HepG2 (cell line): ENCODE measurements at regions not wholly inside any gene's neighbourhood (a gene's known extent, or its start where the extent isn't known, plus 50 kb on each side); places are given as distances from the start of the nearest gene placed in this dataset.

Experiments
- ATAC-seq: fragments of 200-7000 bp; cut with Tn5 transposase; 3 replicates; pipeline ENCODE4 v1.9.1; 2020; ENCODE audit warnings: mild to moderate bottlenecking, moderate library complexity
- BruUV-seq: library from RNA; stranded (reverse); fragments of 400-500 nt; replicated peaks from 2 replicates; lab custom pipeline; 2021; lab: Mats Ljungman, UMichigan
- CTCF ChIA-PET: fragments of 300-600 bp; formaldehyde crosslinking; extraction: SDS; loops from one replicate; lab custom pipeline; 2021; ENCODE audit warnings: low total read pairs, inconsistent platforms, low intra/inter-chr PET ratio; lab: Yijun Ruan, JAX
- POLR2A ChIA-PET: fragments of 350-600 bp; sonication (Branson Sonifier 250); formaldehyde crosslinking; loops from one replicate; lab custom pipeline; 2020; ENCODE audit warnings: antibody characterized with exemption, inconsistent platforms; lab: Yijun Ruan, JAX
- DNase-seq: peaks from one replicate; pipeline ENCODE4 v3.0.0-alpha.2; 2015; ENCODE audit warnings: low spot score
- FAIRE-seq: peaks from 3 replicates; lab custom pipeline; 2011; peaks lifted over from hg19 to GRCh38; lab: Jason Lieb, UNC
- H2AFZ ChIP-seq: one replicate; pipeline ENCODE4 v1.6.1; 2011; ENCODE audit warnings: low read length, inconsistent platforms
- H3K27ac ChIP-seq: fragments of 300-600 bp; 3 replicates; pipeline ENCODE4 v1.8.0; 2011; ENCODE audit warnings: mixed run types, mild to moderate bottlenecking, mixed read lengths, low read length, inconsistent platforms; ENCODE audit not compliant: insufficient read depth; ENCODE audit errors: extremely low read length
- H3K27me3 ChIP-seq, 2 experiments: fragments of 200-600 bp in 1 of 2; 2 replicates in 1 of 2; 3 replicates in 1 of 2; pipeline versions ENCODE4 v1.6.0 to v1.8.0; 2011; ENCODE audit warnings: low read length in 2 of 2, mild to moderate bottlenecking in 2 of 2, moderate library complexity in 2 of 2, inconsistent platforms in 1 of 2; ENCODE audit not compliant: insufficient read depth in 2 of 2, control insufficient read depth in 1 of 2
- H3K36me3 ChIP-seq, 2 experiments: fragments of 200-600 bp in 1 of 2; replicated peaks in 1 of 2; 2 replicates in 1 of 2; 3 replicates in 1 of 2; pipeline versions ENCODE4 v1.5.1 to v1.8.0; 2011; ENCODE audit warnings: low read length in 2 of 2, inconsistent platforms in 1 of 2; ENCODE audit not compliant: insufficient read depth in 2 of 2, control insufficient read depth in 1 of 2
- H3K4me1 ChIP-seq: 2 replicates; pipeline ENCODE4 v1.5.1; 2012; ENCODE audit warnings: low read length, inconsistent platforms; ENCODE audit not compliant: insufficient read depth
- H3K4me2 ChIP-seq: 2 replicates; pipeline ENCODE4 v1.6.0; 2011; ENCODE audit warnings: low read depth, low read length, inconsistent platforms
- H3K4me3 ChIP-seq, 3 experiments: fragments of 200-600 bp in 1 of 3; sonication (generic), shearing (Covaris generic) in 1 of 3; replicated peaks in 1 of 3; 2 replicates each; pipeline ENCODE4 v1.5.1; 2011 to 2016; ENCODE audit warnings: low read length in 3 of 3, inconsistent platforms in 2 of 3, low read depth in 2 of 3, mild to moderate bottlenecking in 2 of 3, control low read depth in 1 of 3, mixed read lengths in 1 of 3; ENCODE audit not compliant: insufficient read depth in 1 of 3
- H3K79me2 ChIP-seq: one replicate; pipeline ENCODE4 v1.6.1; 2011; ENCODE audit warnings: low read length, inconsistent platforms; ENCODE audit not compliant: insufficient read depth
- H3K9ac ChIP-seq: 2 replicates; pipeline ENCODE4 v1.6.0; 2011; ENCODE audit warnings: mild to moderate bottlenecking, low read depth, low read length, inconsistent platforms; ENCODE audit not compliant: insufficient read depth
- H3K9me3 ChIP-seq: 2 replicates; pipeline ENCODE4 v1.5.1; 2012; ENCODE audit warnings: mild to moderate bottlenecking, low read length
- H4K20me1 ChIP-seq: 2 replicates; pipeline ENCODE4 v1.6.0; 2011; ENCODE audit warnings: inconsistent platforms, mild to moderate bottlenecking, low read length, moderate library complexity; ENCODE audit not compliant: insufficient read depth
- KAT2B ChIP-seq: fragments of 150-350 bp; IDR thresholded peaks from 2 replicates; pipeline ENCODE4 v1.6.1; 2014; ENCODE audit warnings: low read depth, low read length, borderline replicate concordance
- NCOA2 ChIP-seq: sonication (generic); formaldehyde crosslinking; IDR thresholded peaks from 2 replicates; pipeline ENCODE4 v1.8.0; 2022; ENCODE audit warnings: inconsistent platforms
- NCOA5 ChIP-seq: sonication (generic); formaldehyde crosslinking; IDR thresholded peaks from 2 replicates; pipeline ENCODE4 v1.4.0; 2020; ENCODE audit warnings: missing genetic modification reagents
- RFXANK ChIP-seq: IDR thresholded peaks from 2 replicates; pipeline ENCODE4 v1.6.1; 2016
- TBX2 ChIP-seq: sonication (generic); formaldehyde crosslinking; IDR thresholded peaks from 2 replicates; pipeline ENCODE4 v1.5.0; 2020; ENCODE audit warnings: missing genetic modification reagents, mild to moderate bottlenecking, borderline replicate concordance
- YY1 ChIP-seq: IDR thresholded peaks from 2 replicates; pipeline ENCODE4 v1.6.1; 2011; ENCODE audit warnings: low read length, low read depth, moderate library complexity, mild to moderate bottlenecking; ENCODE audit not compliant: insufficient read depth, insufficient replicate concordance
- ZNF354B ChIP-seq: sonication (generic); formaldehyde crosslinking; IDR thresholded peaks from 2 replicates; pipeline ENCODE4 v1.8.0; 2022; ENCODE audit warnings: mild to moderate bottlenecking, missing genetic modification reagents
- ZNF44 ChIP-seq: sonication (generic); formaldehyde crosslinking; IDR thresholded peaks from 2 replicates; pipeline ENCODE4 v1.5.1; 2020; ENCODE audit warnings: mild to moderate bottlenecking, missing genetic modification reagents
- ZNF598 ChIP-seq: sonication (generic); formaldehyde crosslinking; IDR thresholded peaks from 2 replicates; pipeline ENCODE4 v1.5.1; 2020; ENCODE audit warnings: mild to moderate bottlenecking, missing genetic modification reagents, borderline replicate concordance
- ZNF7 ChIP-seq: IDR thresholded peaks from 2 replicates; pipeline ENCODE4 v1.6.1; 2016; ENCODE audit warnings: missing biosample characterization, missing genetic modification reagents
- WGBS: methylation state at CpG from one replicate; pipeline ENCODE4 v1.1.6; 2017; ENCODE audit warnings: low lambda C conversion rate; 5-methylcytosine and 5-hydroxymethylcytosine counted together
- in situ Hi-C: cut with HindIII; loops from 2 replicates; pipeline ENCODE4 v1.10.0; 2017; ENCODE audit warnings: low pct_unique_long_range_greater_than_20kb; ENCODE audit not compliant: extremely low pct_ligation_motif_present
- intact Hi-C: fragments of 100-400 bp; cut with micrococcal nuclease; formaldehyde crosslinking; loops from one replicate; pipeline ENCODE4 v1.10.0; 2022; ENCODE audit not compliant: unreplicated experiment
- TF ChIP-seq, protein P1 (sequence below): sonication (generic); formaldehyde crosslinking; IDR thresholded peaks from 2 replicates; pipeline ENCODE4 v1.4.0; 2020; ENCODE audit warnings: low read depth, missing genetic modification reagents
- TF ChIP-seq, protein P2 (sequence below): sonication (generic); formaldehyde crosslinking; IDR thresholded peaks from 2 replicates; pipeline ENCODE4 v1.4.0; 2020; ENCODE audit warnings: missing genetic modification reagents
- TF ChIP-seq, protein P3 (sequence below): sonication (generic); formaldehyde crosslinking; IDR thresholded peaks from 2 replicates; pipeline ENCODE4 v1.4.0; 2020; ENCODE audit warnings: missing genetic modification reagents
- TF ChIP-seq, protein P4 (sequence below): sonication (generic); formaldehyde crosslinking; IDR thresholded peaks from 2 replicates; pipeline ENCODE4 v1.8.1; 2023; ENCODE audit warnings: mild to moderate bottlenecking, missing genetic modification reagents, borderline replicate concordance
- TF ChIP-seq, protein P5 (sequence below): sonication (generic); formaldehyde crosslinking; IDR thresholded peaks from 2 replicates; pipeline ENCODE4 v1.4.0; 2020; ENCODE audit warnings: mild to moderate bottlenecking, missing genetic modification reagents, borderline replicate concordance

DNA sequence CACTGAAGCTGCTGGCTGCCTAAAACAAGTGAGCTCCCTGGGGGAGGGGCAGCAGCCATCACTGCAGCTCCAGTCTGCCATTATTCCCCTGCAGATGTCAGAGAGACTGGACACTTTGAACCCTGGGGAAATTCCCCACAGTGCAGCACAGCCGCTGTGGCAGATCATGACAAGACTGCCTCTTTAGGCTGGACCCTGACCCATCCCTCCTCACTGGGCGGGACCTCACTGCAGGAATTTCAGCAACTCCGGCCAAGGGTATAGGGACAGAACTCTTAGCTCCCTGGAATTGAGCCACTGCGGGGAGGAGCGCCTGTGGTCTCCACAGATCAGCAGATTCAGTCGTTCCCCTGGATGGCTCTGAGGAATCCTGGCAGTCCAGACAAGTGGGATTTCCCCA is 964.6 kb downstream of the BRINP3 start:
- H3K9ac ChIP-seq: no peak overlapping the region
- in situ Hi-C loops: no loop called here
- H3K36me3 ChIP-seq: no peaks in the 10 kb centered on the region
- no peak overlapping the region for H3K27ac ChIP-seq
- intact Hi-C loops: no loop called here
- ChIA-PET POLR2A (no interaction called here), CTCF (no interaction called here)
- peak overlapping the region in 1 of 3 experiments; percentile 13; a peak in 1 of 6 replicates for H3K4me3 ChIP-seq
- DNase-seq: peak; percentile 50
- no peaks in the 10 kb centered on the region for H3K79me2 ChIP-seq
- peaks cover 14% of the 10 kb centered on the region for H3K4me1 ChIP-seq
- no TSS peak for BruUV-seq
- peak overlapping the region; percentile 15 for H2AFZ ChIP-seq
- H3K9me3 ChIP-seq: no peaks in the 10 kb centered on the region
- peak; percentile 99 for ATAC-seq
- FAIRE-seq: no peak
- peak overlapping the region; percentile 47 for H3K4me2 ChIP-seq
- no peaks in the 10 kb centered on the region for H3K27me3 ChIP-seq
- 0% methylated on average over 2 of the region's 6 CpGs for WGBS
- H4K20me1 ChIP-seq: no peaks in the 10 kb centered on the region
- TF ChIP-seq, protein P1, sequence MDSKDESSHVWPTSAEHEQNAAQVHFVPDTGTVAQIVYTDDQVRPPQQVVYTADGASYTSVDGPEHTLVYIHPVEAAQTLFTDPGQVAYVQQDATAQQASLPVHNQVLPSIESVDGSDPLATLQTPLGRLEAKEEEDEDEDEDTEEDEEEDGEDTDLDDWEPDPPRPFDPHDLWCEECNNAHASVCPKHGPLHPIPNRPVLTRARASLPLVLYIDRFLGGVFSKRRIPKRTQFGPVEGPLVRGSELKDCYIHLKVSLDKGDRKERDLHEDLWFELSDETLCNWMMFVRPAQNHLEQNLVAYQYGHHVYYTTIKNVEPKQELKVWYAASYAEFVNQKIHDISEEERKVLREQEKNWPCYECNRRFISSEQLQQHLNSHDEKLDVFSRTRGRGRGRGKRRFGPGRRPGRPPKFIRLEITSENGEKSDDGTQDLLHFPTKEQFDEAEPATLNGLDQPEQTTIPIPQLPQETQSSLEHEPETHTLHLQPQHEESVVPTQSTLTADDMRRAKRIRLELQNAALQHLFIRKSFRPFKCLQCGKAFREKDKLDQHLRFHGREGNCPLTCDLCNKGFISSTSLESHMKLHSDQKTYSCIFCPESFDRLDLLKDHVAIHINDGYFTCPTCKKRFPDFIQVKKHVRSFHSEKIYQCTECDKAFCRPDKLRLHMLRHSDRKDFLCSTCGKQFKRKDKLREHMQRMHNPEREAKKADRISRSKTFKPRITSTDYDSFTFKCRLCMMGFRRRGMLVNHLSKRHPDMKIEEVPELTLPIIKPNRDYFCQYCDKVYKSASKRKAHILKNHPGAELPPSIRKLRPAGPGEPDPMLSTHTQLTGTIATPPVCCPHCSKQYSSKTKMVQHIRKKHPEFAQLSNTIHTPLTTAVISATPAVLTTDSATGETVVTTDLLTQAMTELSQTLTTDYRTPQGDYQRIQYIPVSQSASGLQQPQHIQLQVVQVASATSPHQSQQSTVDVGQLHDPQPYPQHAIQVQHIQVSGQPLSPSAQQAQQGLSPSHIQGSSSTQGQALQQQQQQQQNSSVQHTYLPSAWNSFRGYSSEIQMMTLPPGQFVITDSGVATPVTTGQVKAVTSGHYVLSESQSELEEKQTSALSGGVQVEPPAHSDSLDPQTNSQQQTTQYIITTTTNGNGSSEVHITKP: no peak
- no peak for TF ChIP-seq TBX2 (CRISPR knock-in tag)
- TF ChIP-seq NCOA2 (CRISPR knock-in tag): no peak
- TF ChIP-seq, protein P2, sequence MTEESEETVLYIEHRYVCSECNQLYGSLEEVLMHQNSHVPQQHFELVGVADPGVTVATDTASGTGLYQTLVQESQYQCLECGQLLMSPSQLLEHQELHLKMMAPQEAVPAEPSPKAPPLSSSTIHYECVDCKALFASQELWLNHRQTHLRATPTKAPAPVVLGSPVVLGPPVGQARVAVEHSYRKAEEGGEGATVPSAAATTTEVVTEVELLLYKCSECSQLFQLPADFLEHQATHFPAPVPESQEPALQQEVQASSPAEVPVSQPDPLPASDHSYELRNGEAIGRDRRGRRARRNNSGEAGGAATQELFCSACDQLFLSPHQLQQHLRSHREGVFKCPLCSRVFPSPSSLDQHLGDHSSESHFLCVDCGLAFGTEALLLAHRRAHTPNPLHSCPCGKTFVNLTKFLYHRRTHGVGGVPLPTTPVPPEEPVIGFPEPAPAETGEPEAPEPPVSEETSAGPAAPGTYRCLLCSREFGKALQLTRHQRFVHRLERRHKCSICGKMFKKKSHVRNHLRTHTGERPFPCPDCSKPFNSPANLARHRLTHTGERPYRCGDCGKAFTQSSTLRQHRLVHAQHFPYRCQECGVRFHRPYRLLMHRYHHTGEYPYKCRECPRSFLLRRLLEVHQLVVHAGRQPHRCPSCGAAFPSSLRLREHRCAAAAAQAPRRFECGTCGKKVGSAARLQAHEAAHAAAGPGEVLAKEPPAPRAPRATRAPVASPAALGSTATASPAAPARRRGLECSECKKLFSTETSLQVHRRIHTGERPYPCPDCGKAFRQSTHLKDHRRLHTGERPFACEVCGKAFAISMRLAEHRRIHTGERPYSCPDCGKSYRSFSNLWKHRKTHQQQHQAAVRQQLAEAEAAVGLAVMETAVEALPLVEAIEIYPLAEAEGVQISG: no peak
- no peak for TF ChIP-seq ZNF598 (CRISPR knock-in tag)
- TF ChIP-seq, protein P3, sequence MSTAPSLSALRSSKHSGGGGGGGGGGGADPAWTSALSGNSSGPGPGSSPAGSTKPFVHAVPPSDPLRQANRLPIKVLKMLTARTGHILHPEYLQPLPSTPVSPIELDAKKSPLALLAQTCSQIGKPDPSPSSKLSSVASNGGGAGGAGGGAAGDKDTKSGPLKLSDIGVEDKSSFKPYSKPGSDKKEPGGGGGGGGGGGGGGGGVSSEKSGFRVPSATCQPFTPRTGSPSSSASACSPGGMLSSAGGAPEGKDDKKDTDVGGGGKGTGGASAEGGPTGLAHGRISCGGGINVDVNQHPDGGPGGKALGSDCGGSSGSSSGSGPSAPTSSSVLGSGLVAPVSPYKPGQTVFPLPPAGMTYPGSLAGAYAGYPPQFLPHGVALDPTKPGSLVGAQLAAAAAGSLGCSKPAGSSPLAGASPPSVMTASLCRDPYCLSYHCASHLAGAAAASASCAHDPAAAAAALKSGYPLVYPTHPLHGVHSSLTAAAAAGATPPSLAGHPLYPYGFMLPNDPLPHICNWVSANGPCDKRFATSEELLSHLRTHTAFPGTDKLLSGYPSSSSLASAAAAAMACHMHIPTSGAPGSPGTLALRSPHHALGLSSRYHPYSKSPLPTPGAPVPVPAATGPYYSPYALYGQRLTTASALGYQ (CRISPR knock-in tag): no peak
- TF ChIP-seq ZNF354B (CRISPR knock-in tag): no peak
- no peak for TF ChIP-seq RFXANK (CRISPR knock-in tag)
- TF ChIP-seq, protein P4, sequence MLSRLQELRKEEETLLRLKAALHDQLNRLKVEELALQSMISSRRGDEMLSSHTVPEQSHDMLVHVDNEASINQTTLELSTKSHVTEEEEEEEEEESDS (CRISPR knock-in tag): no peak
- no peak for TF ChIP-seq NCOA5 (CRISPR knock-in tag)
- no peak for TF ChIP-seq KAT2B
- no peak for TF ChIP-seq ZNF7 (CRISPR knock-in tag)
- peak; percentile 51 for TF ChIP-seq YY1
- no peak for TF ChIP-seq ZNF44 (CRISPR knock-in tag)
- TF ChIP-seq, protein P5, sequence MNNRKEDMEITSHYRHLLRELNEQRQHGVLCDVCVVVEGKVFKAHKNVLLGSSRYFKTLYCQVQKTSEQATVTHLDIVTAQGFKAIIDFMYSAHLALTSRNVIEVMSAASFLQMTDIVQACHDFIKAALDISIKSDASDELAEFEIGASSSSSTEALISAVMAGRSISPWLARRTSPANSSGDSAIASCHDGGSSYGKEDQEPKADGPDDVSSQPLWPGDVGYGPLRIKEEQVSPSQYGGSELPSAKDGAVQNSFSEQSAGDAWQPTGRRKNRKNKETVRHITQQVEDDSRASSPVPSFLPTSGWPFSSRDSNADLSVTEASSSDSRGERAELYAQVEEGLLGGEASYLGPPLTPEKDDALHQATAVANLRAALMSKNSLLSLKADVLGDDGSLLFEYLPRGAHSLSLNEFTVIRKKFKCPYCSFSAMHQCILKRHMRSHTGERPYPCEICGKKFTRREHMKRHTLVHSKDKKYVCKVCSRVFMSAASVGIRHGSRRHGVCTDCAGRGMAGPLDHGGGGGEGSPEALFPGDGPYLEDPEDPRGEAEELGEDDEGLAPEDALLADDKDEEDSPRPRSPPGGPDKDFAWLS (CRISPR knock-in tag): peak; percentile 94; the same call in 1 of the 2 replicates
